OCI-M2 (cell line): ENCODE measurements at regions not wholly inside any gene's neighbourhood (a gene's known extent, or its start where the extent isn't known, plus 50 kb on each side); places are given as distances from the start of the nearest gene placed in this dataset.
"Not testable (repeated sequence)": the region's sequence is repeated elsewhere in the genome, so short reads cannot be mapped to it uniquely, and the experiment has no call there.

Experiments
- DNase-seq: peaks from one replicate; lab custom pipeline; 2025; ENCODE audit not compliant: unreplicated experiment; lab: John Stamatoyannopoulos, UW

DNA sequence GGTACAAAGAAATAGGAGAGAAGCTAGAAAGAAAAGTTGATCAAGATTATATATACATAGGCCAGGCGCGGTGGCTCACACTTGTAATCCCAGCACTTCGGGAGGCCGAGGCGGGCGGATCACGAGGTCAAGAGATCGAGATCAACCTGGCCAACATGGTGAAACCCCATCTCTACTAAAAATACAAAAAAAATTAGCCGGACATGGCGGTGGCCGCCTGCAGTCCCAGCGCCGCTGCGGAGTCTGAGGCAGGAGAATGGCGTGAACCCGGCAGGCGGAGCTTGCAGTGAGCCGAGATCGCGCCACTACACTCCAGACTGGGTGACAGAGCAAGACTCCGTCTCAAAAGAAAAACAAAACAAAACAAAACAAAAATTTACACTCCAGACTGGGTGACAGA lies 798.3 kb upstream of the CDH9 start:
- DNase-seq, result not testable (repeated sequence)

DNA sequence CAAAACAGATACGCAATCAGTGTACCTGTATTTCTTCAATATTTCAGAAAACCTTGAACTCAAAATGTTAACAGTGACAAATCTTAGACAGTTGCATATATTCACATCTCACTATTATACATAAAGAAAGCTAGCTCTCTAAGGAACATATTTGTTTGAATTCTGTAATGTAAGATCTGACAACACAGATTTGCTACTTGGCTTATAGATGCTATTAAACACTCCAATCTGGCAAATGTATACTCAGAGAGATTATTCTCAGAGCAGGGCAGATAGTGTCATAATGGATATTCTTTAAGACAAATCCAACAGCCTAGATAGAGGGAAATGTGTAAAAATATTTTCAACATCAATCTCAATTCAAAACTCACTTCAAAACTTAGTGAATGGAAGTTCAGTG lies 794.5 kb upstream of the CDH9 start:
- no peak for DNase-seq

DNA sequence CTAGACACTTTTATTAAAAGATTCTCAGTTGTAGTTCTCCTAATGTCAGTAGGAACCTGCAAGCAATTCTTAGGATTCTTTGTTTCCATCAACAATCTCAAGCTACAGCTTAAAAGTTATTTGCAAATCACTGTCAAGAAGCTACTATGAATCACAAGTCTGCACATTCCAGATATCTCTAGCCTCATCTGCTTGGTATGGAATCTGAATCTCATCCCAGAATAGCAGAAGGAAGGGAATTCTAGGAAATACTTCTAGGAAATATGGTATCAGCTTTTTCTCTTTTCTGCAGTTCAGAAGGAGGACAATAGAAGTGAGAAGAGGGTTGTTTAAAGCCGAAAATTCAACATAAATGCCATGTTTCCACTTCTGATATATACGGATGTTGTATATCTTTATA lies 792.2 kb upstream of the CDH9 start:
- no peak for DNase-seq

DNA sequence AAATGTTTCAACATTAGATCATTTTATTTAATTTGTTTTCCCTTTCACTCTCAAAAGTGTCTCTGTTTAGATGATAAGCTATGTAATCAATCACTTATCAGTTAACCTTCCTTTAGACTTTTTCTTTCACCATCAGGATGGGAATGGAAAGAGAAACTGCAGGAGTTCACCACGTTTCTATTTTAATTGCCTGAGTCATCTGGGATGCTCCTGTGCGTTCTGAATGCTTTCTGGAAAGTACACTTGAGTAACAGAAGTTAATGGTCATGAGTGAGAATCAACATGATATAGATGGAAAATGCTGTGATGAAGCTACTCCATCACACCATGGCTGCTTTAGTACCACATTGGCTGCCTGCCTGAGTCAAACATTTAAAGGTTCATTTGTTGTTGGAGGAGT lies 783.3 kb upstream of the CDH9 start:
- no peak for DNase-seq

DNA sequence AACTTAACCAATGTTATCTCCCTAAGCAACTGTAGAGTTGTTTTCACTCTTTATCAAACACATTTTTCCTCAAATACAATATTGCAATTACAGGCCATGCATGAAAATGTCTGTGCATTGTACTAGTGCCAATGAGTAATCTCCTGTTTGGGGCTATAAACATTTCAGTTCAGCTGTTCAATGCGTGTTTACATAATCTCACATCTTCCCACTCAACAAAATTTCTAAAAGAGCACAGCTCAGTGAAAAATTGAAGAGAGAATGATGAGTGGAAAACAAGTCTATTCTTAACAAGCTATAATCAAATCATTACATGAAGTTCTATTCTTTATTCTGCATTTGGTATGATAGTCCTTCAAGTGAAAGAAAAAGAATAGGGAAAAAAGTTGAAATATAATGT lies 780.5 kb upstream of the CDH9 start:
- no peak for DNase-seq

DNA sequence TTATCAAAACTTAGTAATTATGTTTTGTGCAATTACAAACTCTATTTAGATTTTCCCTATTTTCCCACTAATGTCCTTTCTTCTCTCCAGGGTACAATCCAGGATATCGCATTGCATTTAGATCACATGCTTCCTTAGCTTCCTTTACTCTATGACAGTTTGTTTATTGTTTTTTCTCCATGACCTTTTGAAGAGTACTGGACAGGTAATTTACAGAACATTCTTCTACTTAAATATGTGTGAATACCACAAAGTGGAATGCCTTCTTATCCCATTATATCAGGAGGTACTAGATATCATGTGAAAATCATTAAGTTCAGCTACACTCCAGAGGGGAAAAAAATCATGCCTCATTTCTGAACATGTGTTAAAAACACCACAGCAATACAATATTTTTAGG lies 776.6 kb upstream of the CDH9 start:
- DNase-seq, result no peak

DNA sequence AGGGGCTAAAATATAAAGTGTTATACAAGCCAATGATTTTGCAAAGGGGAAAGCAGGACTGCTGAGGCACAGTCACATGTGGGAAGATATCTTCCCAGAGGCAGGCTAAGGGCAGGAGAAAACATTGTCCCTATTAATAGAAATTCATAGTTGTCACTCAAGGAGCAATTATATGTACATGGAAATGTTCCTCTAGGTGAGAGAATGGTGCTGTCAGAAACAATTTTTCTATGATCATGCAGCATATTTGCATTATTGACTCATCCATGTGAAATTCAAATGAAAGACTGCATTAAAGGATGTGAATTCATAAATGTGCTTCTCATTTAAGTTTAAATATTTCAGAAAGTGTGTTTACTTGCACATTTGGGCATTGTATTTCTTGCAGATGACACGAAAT lies 775.9 kb upstream of the CDH9 start:
- DNase-seq, result no peak

DNA sequence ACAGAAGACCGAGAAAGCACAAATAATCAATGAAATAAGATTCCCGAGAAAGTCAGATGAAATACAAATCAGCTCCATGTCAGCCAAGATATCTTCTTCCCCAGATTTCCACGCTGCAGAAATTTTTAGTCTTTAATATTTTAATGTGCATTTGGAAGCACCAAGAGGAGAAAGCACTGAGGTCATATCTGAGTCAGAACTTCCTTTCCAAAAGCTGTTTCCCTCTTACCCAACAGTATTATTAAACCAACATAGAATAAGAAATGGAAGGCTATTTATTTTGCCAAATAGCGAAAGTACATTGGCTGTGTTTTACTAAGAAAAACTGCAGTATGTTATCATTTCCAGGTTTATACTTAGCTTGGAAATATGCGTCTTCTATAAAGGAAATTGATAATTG lies 772.1 kb upstream of the CDH9 start:
- no peak for DNase-seq

DNA sequence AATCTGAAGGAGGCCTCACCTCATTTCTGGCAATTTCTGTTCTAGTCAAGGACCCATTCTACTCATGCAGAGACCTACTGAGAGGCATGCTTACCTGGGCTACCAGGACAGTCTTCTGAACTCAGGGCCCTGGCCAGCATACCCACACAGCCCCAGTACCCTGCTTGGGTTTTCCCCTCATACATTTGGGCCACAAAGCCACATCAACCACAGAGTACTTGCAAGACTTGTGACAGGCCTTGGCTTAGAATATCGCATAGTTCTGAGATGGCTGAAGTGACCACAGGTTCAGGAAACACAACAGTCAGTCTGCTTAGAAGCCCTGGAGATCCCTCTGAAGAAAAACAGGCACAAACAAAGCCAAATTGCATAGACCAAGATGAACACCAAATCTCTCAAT lies 758.8 kb upstream of the CDH9 start:
- no peak for DNase-seq

DNA sequence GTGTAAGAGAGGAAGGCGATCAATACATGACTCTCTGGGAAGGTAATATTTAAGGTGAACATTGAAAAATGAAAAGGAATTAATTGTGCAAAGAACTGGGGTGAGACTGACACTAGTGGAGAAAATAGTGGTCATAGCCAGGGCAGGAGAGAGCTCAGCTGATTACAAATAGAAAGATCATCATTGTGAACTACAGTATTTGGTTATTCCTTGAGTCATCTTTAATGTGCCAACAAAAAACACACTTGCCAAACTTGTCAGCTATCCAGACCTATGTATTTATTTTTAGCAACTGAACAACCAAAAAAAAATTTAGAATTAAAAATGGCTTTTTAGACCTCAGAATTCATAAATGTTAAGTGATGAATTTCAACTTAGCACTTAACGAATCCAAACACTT lies 749.8 kb upstream of the CDH9 start:
- no peak for DNase-seq

DNA sequence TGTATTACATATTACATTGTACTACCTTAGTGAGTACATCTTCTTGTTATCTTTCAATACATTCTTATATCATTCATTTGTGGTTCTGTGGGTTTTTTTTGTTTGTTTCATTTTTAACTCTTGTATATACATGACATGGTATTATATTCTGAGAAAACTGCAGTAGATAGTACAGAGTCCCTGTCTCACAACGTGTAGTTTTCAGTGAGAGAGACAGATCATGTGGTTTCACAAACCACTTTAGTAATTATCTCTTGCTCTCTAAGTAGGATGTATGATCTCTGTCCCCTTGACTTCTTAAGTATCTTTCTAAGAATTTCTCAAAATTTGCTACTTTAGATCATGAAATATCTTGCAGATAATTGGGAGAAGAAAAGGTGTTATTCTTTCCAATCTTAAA lies 745.9 kb upstream of the CDH9 start:
- DNase-seq, result no peak

DNA sequence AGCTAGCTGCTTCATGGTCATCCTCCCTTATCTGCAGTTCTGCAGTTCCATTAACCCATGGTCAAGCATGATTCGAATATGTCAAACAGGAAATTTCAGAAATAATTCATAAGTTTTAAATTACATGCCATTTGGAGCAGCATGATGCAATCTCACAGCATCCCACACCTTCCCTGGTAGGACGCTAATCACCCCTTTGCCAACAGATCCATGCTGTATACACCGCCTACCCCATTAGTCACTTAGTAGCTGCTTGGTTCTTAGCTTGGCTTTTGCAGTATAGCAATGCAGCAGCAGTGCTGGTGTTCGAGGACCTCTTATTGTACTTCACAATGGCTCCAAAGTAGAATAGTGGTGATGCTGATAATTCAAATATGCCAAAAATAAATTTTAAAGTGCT lies 739.7 kb upstream of the CDH9 start:
- no peak for DNase-seq

DNA sequence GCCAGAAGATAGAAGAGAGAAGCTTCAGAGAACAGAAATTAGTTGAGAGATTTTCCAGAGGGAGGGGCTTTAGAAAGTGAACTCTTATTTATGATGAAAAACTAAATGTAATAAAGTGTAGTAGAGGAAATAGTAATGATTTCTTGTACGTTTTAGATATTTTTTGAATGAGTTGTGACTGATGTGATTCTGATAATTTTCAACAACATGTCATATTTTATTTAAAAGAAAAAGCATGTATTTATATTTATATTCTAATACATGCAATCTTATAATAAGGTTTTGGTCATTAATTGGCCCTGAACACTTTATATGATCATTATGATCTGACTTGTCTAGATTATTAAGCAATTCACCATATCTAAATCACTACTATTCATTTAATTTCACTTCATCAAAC lies 735.2 kb upstream of the CDH9 start:
- DNase-seq, result no peak

DNA sequence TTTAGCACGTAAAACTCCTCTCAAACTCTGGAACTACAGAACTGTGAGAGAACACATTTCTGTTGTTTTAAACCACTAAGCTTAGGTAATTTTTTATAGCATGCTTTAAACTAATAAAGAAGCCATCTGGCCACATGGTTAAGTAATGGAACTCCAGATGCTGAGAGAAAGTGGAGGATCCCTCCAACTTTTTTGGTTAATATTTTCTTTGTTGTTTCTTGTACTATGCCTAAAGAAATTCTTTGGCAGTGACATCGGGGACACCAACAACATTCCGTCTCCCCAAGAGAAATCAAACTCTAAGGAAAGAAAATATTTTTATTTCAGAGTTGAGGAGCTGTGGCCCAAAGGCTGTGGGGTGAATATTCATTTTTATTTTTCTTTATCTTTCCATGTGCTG lies 734.8 kb upstream of the CDH9 start:
- no peak for DNase-seq

DNA sequence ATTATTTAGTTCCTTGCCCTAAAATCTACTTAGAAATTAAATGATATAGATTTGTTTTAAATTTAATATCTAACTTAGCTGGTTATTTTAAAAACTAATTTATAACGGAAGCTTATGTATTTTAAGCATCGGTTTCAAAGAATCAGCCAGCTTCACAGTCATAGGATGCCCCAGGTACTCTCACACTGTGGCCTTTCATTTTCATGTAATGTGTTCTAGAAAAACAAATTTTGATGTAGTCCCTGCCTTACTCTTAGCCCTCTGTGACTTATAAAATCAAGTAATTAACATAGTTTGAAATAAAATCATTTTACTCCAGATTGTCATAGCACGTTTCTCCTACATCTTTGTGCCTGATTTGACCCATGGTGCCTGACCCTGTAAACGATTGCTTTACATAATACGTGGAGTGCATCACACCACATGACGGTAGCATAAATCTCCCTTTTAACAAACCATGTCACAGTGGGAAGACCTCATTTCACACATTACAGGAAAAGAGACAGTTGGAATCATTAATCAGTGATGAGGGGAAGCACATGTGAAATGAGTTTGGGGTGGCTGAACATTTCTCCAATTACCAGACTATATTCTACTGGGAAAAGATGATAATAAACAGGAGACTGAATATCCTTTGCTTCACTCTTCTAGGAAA lies 731.5 kb upstream of the CDH9 start:
- DNase-seq, result no peak

DNA sequence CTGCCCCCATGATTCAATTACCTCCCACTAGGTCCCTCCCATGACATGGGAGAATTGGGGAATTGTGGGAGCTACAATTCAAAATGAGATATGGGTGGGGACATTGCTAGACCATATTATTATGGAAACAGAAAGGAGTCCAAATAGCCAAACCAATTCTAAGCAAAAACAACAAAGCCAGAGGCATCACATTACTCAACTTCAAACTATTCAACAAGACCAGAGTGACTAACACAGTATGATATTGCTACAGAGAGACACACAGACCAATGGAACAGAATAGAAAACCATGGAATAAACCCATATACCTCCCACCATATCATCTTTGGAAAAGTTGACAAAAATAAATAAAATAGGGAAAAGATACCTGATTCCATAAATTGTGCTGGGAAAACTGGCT lies 710.5 kb upstream of the CDH9 start:
- no peak for DNase-seq

DNA sequence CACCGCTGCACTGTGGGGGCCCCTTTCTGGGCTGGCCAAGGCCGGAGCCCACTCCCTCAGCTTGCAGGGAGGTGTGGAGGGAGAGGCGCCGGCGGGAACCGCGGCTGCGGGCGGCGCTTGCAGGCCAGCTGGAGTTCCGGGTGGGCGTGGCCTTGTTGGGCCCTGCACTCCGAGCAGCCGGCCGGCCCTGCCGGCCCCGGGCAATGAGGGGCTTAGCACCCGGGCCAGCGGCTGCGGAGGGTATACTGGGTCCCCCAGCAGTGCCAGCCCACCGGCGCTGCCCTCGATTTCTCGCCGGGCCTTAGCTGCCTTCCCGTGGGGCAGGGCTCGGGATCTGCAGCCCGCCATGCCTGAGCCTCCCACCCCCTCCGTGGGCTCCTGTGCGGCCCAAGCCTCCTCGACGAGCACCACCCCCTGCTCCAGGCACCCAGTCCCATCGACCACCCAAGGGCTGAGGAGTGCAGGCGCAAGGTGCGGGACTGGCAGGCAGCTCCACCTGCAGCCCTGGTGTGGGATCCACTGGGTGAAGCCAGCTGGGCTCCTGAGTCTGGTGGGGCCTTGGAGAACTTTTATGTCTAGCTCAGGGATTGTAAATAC lies 705.1 kb upstream of the CDH9 start:
- DNase-seq, result not testable (repeated sequence)

DNA sequence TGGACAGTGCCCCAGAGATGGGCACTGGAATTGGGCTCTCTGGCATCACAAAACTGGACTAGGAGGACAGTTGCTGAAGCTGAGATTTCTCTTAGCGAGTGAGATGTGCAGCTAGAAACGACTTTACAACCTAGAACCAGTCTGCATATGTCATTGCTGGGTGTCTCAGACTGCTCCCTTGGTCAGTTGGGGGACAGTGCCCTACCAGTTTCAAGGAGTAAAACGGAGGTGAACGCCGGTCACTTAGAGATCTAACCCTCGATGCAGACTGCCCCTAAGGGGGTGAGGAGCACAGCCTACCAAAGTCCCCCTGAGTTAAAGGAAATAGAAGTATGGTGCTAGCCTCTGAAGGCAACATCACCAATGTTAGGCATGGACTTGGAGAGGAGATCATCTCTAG lies 704.4 kb upstream of the CDH9 start:
- DNase-seq, result no peak

DNA sequence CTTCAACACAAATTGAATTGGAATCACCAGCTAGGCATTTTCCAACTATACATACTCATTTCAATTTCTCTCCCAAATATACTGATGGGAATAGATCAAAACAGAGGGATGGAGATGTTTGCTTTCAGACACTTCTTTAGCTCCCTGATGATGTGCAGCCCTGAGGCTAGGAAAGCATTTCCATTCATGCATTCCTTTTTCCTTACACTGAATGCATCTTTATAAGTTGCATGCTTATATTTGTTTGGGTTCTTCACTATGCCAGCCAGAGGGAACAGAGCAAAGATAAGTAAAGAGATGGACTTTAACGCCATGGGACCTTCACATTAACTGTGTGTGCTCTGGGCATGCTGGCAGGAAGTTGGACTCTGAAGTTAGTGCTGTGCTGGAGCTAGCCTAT lies 696.5 kb upstream of the CDH9 start:
- no peak for DNase-seq

DNA sequence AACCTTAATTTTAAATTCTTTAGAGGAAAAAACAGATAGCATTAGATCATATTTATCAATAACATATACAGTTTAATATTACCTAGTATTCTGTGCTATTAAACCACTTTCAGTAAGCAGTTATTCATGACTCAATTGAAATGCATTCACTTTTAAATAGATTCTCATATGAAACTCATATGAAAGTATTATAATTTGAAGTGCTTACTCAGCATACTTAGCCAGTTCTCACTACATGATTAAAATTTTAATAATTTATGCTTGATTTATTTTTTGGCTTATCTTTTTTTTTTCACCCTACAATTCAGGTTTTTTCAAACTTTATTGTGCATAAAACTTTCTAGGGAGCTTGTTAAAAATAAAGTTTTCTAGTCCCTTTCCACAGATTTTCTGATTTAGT lies 694.9 kb upstream of the CDH9 start:
- no peak for DNase-seq

DNA sequence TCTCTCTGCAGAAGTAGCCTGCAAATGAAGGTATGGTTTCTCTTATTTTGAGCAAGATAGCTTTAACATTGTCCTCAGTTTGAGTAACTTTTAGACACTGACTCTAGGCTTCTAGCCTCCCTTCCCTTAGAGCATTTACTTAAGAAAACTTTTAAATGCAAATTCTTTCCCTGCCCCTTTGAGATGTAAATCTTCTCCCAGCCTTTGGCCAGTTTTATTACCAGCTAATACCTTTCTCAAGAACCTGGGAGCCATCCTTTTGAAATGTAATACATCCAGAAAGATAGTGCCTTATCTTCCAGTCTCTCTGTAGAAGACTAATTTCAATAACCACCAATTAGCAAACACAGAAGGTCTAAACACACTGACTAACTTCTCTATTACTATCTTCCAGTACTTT lies 688.9 kb upstream of the CDH9 start:
- DNase-seq, result no peak

DNA sequence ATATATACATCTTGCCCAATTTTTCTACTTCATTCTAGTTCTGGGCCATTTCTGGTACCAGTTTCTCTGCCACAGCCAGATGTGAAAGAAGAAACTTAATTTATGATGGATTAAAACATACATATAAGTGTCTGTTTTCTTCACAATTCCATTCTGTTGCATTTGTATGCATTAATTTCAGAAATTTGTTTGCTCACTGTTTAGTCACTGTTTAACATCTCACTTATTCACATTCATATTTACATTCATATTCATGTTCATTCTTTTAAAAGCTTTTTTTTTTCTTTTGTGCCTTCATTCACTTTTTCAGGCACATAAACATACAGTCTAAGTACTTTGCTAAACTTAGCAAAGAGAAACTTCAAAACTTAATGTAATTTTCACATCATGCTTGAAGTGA lies 684.0 kb upstream of the CDH9 start:
- DNase-seq, result no peak

DNA sequence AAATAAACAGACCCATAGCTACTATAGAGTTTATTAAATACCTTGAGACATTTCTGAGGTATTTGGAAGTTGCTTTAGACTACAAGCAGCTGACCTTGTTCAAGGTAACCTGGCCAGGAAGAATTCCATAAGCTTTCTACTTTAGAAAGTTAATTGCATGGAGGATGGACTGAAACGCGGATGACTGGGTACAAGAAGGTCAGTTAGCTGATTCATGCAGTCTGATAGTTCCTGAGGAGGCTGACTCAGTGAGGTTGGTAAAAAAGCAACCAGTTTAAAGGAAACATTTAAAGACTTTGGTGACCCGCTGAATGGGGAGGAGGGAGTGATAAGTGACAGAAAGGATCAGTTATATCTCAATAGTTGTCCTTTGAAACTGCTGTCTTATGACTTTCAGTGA lies 670.1 kb upstream of the CDH9 start:
- DNase-seq, result no peak
